Gastrocnemius medialis (tissue), 4 donors: ENCODE measurements at regions not wholly inside any gene's neighbourhood (a gene's known extent, or its start where the extent isn't known, plus 50 kb on each side); places are given as distances from the start of the nearest gene placed in this dataset.

ENCODE experiments used
- CTCF ChIP-seq, 5 experiments: fragments of 450-650 bp in 3 of 5; fragments of 200-600 bp in 2 of 5; sonication (generic) in 2 of 5; IDR thresholded peaks in 4 of 5; conservative IDR thresholded peaks in 1 of 5; 1 replicate in 4 of 5; 2 replicates in 1 of 5; pipeline ENCODE4 v1.5.1; 2016 to 2019; ENCODE audit warnings: antibody characterized with exemption in 5 of 5, mild to moderate bottlenecking in 3 of 5, moderate library complexity in 3 of 5
- POLR2A ChIP-seq, 2 donors: fragments of 450-650 bp; IDR thresholded peaks; one replicate each; pipeline ENCODE4 v1.6.1; 2017; ENCODE audit warnings: antibody characterized with exemption in 2 of 2, mild to moderate bottlenecking in 2 of 2, moderate library complexity in 2 of 2

- TF ChIP-seq POLR2A (IDR thresholded peaks at IDR 0.05) (no peak), CTCF (IDR thresholded peaks at IDR 0.05 in 4 of 5, conservative IDR thresholded peaks at IDR 0.05 in 1 of 5) (no peak)
Observed at GRCh38 chr2:41145066-41145465, 693.2 kb upstream of the SLC8A1 start.
